Heart right ventricle (tissue), 16 donors: ENCODE measurements at regions not wholly inside any gene's neighbourhood (a gene's known extent, or its start where the extent isn't known, plus 50 kb on each side); places are given as distances from the start of the nearest gene placed in this dataset.

Source experiments
- ATAC-seq, 8 donors: fragments of 200-7000 bp; cut with Tn5 transposase; one replicate each; pipeline ENCODE4 v1.9.1; 2020; ENCODE audit warnings: mild to moderate bottlenecking in 8 of 8, moderate library complexity in 8 of 8, moderate number of reproducible peaks in 1 of 8
- DNase-seq, 2 donors: peaks; one replicate each; pipeline ENCODE4 v3.0.0-alpha.2; 2020
- H3K27ac ChIP-seq, 10 donors: fragments of 200-600 bp; sonication (generic) in 2 of 10; one replicate each; pipeline versions ENCODE4 v1.5.0 to v1.8.0; 2020 to 2022; ENCODE audit warnings: mild to moderate bottlenecking in 3 of 10
- H3K27me3 ChIP-seq, 7 donors: fragments of 200-600 bp; one replicate each; pipeline ENCODE4 v1.8.0; 2021 to 2022; ENCODE audit warnings: mild to moderate bottlenecking in 2 of 7
- H3K36me3 ChIP-seq, 9 donors: fragments of 200-600 bp; sonication (generic) in 1 of 9; one replicate each; pipeline versions ENCODE4 v1.5.0 to v1.8.0; 2020 to 2022; ENCODE audit warnings: mild to moderate bottlenecking in 2 of 9
- H3K4me1 ChIP-seq, 9 donors: fragments of 200-600 bp; sonication (generic) in 1 of 9; one replicate each; pipeline versions ENCODE4 v1.5.0 to v1.8.0; 2020 to 2022; ENCODE audit warnings: mild to moderate bottlenecking in 4 of 9
- H3K4me3 ChIP-seq, 10 donors: fragments of 200-600 bp; sonication (generic) in 2 of 10; one replicate each; pipeline versions ENCODE4 v1.5.0 to v1.8.0; 2020 to 2022; ENCODE audit warnings: mild to moderate bottlenecking in 7 of 10, moderate library complexity in 2 of 10
- H3K9me3 ChIP-seq, 11 donors: fragments of 200-600 bp in 10 of 11; sonication (generic) in 2 of 11; one replicate each; pipeline versions ENCODE4 v1.5.0 to v1.8.0; 2013 to 2022; ENCODE audit warnings: mild to moderate bottlenecking in 2 of 11, control low read depth in 1 of 11, moderate library complexity in 1 of 11
- WGBS, 2 donors: extraction: QIAGEN DNeasy Blood & Tissue Kit; methylation state at CpG; one replicate each; pipeline ENCODE4 v1.1.7; 2013; ENCODE audit warnings: inconsistent platforms in 1 of 2; 5-methylcytosine and 5-hydroxymethylcytosine counted together
- intact Hi-C, 10 donors: fragments of 100-400 bp; cut with DNase I; formaldehyde crosslinking; loops; one replicate each; pipeline versions ENCODE4 v1.11.1 to v1.14.2; 2022
- TF ChIP-seq, protein P1 (sequence below), 9 donors: fragments of 200-600 bp; sonication (generic) in 2 of 9; IDR thresholded peaks; one replicate each; pipeline versions ENCODE4 v1.5.0 to v1.8.0; 2021 to 2022; ENCODE audit warnings: antibody characterized with exemption in 9 of 9, mild to moderate bottlenecking in 5 of 9, moderate library complexity in 1 of 9
- donor health status: Arrhythmogenic right ventricular cardiomyopathy.
- donor health status: ischemic (EF 13 %, LVEDD 7.1; RV severe dilation, severe dysfunction).
- donor health status: healthy with polysubstance abuse.
- donor health status: DM: no; HTN: yes; CAD: no.
- donor health status: DM: no; HTN: no; CAD: no.
- donor health status: ischemic (EF 25% LVEDD 6.9; RV normal size, moderate dysfunction).
- donor health status: ischemic (EF 25% LVEDD 5.7; RV mildly dilated, moderate dysfunction).
- donor health status: healthy.
- donor health status: DM: yes; HTN: yes; CAD: no.
- donor health status: Ischemic cardiomyopathy.
- donor health status: ischemic (EF 35%, LVEDD 5.7; RV mildly dilated, moderate dysfunction).
- donor health status: nonischemic (EF 11% LVEDD 7.7; RV severe dilation, severe dysfunction).
- donor health status: DM: yes; HTN: yes; CAD: no.
- donor health status: PGD.
- donor health status: ischemic (EF 29% LVEDD 5.4; RV normal size, mild dysfunction).
- donor health status: nonischemic (EF 23%, LVEDD 6.1; RV moderate dilation, normal function).

DNA sequence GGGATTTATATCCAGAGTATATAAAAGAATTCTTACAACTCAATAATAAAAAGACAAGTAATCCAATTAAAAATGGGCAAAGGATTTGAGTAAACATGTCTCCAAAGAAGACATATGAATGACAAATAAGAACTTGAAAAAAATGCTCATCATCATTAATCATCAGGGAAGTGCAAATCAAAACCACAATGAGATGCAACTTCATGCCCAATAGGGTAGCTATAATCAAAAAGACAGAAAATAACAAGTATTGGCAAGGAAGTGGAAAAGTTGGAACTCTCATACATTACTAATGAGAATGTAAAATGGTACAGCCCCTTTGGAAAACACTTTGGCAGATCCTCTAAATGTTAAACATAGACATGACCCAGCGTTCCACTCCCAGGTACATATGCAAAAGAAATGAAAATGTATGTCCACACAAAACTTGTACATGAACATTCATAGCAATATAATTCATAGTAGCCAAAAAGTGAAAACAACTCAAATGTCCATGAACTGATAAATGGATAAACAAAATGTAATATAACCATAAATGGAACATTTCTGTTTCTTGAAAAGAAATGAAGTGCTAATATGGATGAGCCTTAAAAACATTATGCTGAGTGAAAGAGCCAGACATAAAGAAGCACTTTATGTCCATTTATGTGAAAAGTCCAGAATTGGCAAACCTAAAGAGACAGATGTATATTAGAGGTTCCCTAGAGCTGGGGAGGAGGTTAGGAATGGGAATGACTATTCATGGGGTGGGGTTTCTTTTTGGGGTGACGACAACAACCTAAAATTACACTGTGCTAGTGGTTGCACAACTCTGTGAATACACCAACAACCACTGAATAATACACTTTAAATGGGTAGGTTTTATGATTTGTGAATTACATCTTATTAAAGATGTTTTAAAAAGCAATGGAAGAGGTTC lies 259.7 kb downstream of the RHOU start:
- TF ChIP-seq, protein P1, sequence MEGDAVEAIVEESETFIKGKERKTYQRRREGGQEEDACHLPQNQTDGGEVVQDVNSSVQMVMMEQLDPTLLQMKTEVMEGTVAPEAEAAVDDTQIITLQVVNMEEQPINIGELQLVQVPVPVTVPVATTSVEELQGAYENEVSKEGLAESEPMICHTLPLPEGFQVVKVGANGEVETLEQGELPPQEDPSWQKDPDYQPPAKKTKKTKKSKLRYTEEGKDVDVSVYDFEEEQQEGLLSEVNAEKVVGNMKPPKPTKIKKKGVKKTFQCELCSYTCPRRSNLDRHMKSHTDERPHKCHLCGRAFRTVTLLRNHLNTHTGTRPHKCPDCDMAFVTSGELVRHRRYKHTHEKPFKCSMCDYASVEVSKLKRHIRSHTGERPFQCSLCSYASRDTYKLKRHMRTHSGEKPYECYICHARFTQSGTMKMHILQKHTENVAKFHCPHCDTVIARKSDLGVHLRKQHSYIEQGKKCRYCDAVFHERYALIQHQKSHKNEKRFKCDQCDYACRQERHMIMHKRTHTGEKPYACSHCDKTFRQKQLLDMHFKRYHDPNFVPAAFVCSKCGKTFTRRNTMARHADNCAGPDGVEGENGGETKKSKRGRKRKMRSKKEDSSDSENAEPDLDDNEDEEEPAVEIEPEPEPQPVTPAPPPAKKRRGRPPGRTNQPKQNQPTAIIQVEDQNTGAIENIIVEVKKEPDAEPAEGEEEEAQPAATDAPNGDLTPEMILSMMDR (IDR thresholded peaks at IDR 0.05): no peak
- 77 to 79% methylated on average over 2 of the region's 2 CpGs for WGBS, 2 donors
- DNase-seq: no peak
- Histone ChIP-seq H3K36me3 (no peaks in the 10 kb centered on the region), H3K9me3 (no peaks in the 10 kb centered on the region), H3K27ac (no peak overlapping the region), H3K4me3 (no peak overlapping the region), H3K4me1 (peaks cover 4 to 31% (median 12%) of the 10 kb centered on the region in 9 donors), H3K27me3 (no peaks in the 10 kb centered on the region)
- intact Hi-C loops: loop anchor here in 1 of 10 donors (10.0 kb wide), 1 partner anchor 260 kb away; the partner anchor contains the start of gene RHOU
- ATAC-seq: no peak

DNA sequence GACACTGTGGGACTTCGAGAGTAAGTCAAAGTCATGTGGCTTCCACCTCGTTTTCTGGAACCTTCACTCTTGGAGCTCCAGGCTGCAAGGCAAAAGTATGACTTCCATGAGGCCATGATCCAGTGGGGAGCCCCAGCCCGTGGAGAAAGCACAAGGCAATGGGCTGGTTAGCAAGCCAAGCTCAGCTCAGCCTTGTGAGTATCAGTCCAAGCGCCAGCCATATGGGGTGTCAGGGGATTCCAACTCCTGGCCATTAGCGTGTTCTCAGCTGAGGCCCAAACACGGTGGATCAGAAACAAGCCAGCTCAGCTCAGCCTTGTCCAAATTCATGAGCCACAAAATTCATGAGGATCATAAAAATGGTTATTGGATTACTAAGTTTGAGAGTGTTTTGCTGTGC lies 261.0 kb downstream of the RHOU start:
- Histone ChIP-seq H3K4me1 (peaks cover 0 to 17% (median 0%) of the 10 kb centered on the region in 9 donors), H3K9me3 (no peaks in the 10 kb centered on the region), H3K4me3 (no peak overlapping the region), H3K27me3 (no peaks in the 10 kb centered on the region), H3K36me3 (no peaks in the 10 kb centered on the region), H3K27ac (no peak overlapping the region)
- TF ChIP-seq, protein P1 (IDR thresholded peaks at IDR 0.05): no peak
- intact Hi-C loops: loop anchor here in 1 of 10 donors (10.0 kb wide), 1 partner anchor 261 kb away; the partner anchor contains the start of gene RHOU
- no peak for ATAC-seq
- DNase-seq: no peak
- 89 to 91% methylated on average over 6 of the region's 6 CpGs for WGBS, 2 donors

DNA sequence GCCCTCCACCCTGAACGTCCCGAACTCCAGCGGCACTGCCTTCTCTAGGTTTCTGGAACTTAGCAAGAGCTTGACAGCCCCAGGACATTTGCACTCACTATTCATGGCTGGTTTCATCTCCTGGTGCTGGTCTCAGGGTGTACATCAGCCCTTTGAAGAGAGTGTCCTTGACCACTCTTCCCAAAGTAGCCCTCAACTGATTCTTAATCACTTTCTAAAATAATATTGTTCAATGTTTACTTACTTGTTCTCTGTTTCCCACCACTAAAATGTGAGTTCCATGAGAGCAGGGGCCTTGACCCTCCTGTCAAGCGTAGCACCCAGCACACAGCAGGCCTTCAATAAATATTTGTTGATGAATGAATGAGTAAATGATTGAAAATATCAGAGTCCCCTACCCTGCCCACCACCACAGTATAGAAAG lies 262.5 kb downstream of the RHOU start:
- no peaks in the 10 kb centered on the region for H3K9me3 ChIP-seq
- WGBS, 2 donors: 94 to 96% methylated on average over 4 of the region's 4 CpGs
- H3K36me3 ChIP-seq: no peaks in the 10 kb centered on the region
- TF ChIP-seq, protein P1 (IDR thresholded peaks at IDR 0.05): no peak
- no peak overlapping the region for H3K4me3 ChIP-seq
- H3K4me1 ChIP-seq: peaks cover 0 to 8% (median 0%) of the 10 kb centered on the region in 9 donors
- DNase-seq (no peak), ATAC-seq (no peak)
- H3K27ac ChIP-seq: no peak overlapping the region
- intact Hi-C loops: loop anchor here in 1 of 10 donors (10.0 kb wide), 1 partner anchor 263 kb away; the partner anchor contains the start of gene RHOU
- no peaks in the 10 kb centered on the region for H3K27me3 ChIP-seq

DNA sequence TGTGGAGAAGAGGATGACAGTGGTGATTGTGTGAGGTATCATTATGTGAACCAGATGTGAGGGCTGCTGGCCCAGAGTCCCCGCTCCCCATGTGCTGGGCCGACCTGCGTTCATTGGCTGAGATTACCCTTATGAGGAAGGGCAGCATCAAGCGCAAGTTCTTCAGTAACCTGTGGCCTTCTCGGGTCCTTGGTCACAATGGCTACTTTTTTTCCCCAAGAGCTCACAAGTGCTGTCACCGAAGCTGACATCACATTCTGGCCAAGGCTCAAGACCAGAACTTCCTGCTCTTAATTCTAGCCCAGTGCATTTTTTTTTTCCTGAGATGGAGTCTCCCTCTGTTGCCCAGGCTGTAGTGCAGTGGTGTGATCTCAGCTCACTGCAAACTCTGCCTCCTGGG lies 262.9 kb downstream of the RHOU start:
- H3K36me3 ChIP-seq: no peaks in the 10 kb centered on the region
- intact Hi-C loops: loop anchor here in 1 of 10 donors (10.0 kb wide), 1 partner anchor 263 kb away; the partner anchor contains the start of gene RHOU
- H3K27ac ChIP-seq: no peak overlapping the region
- TF ChIP-seq, protein P1 (IDR thresholded peaks at IDR 0.05): peak in 4 of 9 donors; percentile 9 to 27 (median 11)
- ATAC-seq: peak in 7 of 8 donors; percentile 41 to 85 (median 49)
- no peak overlapping the region for H3K4me3 ChIP-seq
- H3K27me3 ChIP-seq: no peaks in the 10 kb centered on the region
- 67 to 68% methylated on average over 6 of the region's 6 CpGs for WGBS, 2 donors
- no peaks in the 10 kb centered on the region for H3K9me3 ChIP-seq
- DNase-seq: peak in 1 of 2 donors; percentile 52
- H3K4me1 ChIP-seq: peaks cover 0 to 8% (median 0%) of the 10 kb centered on the region in 9 donors
